ENCODE measurements at regions not wholly inside any gene's neighbourhood (a gene's known extent, or its start where the extent isn't known, plus 50 kb on each side); places are given as distances from the start of the nearest gene placed in this dataset.

GRCh38 chr4:30821275-30821674 is 101.1 kb downstream of the PCDH7 start:
- no peaks in the 10 kb centered on the region for H3K36me3 ChIP-seq (ENCODE audit: insufficient read depth, low read length)
- H3K4me1 ChIP-seq (ENCODE audit: insufficient read depth, low read length, poor library complexity, severe bottlenecking): no peaks in the 10 kb centered on the region
- H3K4me3 ChIP-seq (ENCODE audit: low read depth, low read length, poor library complexity, severe bottlenecking): no peak overlapping the region
- no peaks in the 10 kb centered on the region for H3K9me3 ChIP-seq (ENCODE audit: low read length)
- intact Hi-C loops (cut with micrococcal nuclease; ENCODE audit: unreplicated experiment): no loop called here
- DNase-seq (ENCODE audit: low spot score): no peak
- no TSS peak for BruUV-seq (replicated peaks)
- no peak overlapping the region for H2AFZ ChIP-seq (ENCODE audit: low read length)
- H3K79me2 ChIP-seq (ENCODE audit: insufficient read depth, low read depth, low read length): no peaks in the 10 kb centered on the region
- no peak for TF ChIP-seq CTCF (conservative IDR thresholded peaks at IDR 0.05; ENCODE audit: low read length)
- no peak for TF ChIP-seq EZH2phosphoT487 (IDR thresholded peaks at IDR 0.05; ENCODE audit: borderline replicate concordance, low read depth, low read length)
- H3K4me2 ChIP-seq (ENCODE audit: low read length): no peak overlapping the region
- ChIA-PET POLR2A (no interaction called here), CTCF (ENCODE audit: unreplicated experiment) (no interaction called here)
- H4K20me1 ChIP-seq (ENCODE audit: insufficient read depth, low read length): no peaks in the 10 kb centered on the region
- H3K9me2 ChIP-seq (ENCODE audit: insufficient read depth, low read length): no peaks in the 10 kb centered on the region
- no peak overlapping the region for H3K27ac ChIP-seq (ENCODE audit: low read depth, low read length, poor library complexity, severe bottlenecking)

DNA sequence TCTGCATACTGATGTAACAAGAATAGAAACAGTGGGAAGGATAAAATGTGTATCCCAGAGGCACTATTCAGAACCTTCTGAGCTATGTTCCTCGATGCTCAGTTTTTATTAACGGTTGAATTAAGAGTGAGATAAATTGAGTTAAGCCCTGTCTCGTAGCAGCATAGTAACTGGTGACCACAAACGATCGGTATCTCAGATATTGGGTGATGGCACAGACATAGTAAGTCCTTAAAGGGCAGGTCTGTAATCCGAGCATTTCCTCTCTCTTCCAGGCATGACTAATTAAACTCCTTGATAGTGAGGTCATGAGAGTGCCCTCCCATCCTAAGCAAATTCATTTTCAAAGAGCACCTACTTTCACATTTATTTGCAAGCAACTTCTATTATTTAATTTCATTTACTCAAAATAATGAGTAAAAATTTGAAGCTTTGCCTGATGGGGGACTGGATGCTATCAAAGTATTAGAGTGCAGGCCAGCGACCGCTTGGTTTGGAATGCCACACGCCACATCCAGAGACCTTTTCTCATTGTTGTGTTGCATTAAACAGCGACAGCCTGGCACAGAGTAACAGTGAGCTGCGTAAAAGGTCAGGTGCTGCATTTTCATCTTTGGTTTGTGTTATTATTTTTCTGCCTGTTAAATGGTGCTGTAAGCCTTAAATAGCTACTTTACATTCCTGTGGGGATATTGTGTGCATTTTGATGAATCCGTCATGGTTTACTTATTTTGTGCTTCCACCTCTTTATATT is 101.9 kb downstream of the PCDH7 start:
- Histone ChIP-seq H3K9me2 (ENCODE audit: insufficient read depth, low read length) (no peaks in the 10 kb centered on the region), H3K4me1 (ENCODE audit: insufficient read depth, low read length, poor library complexity, severe bottlenecking) (no peaks in the 10 kb centered on the region), H2AFZ (ENCODE audit: low read length) (no peak overlapping the region), H3K4me2 (ENCODE audit: low read length) (no peak overlapping the region), H3K36me3 (ENCODE audit: insufficient read depth, low read length) (no peaks in the 10 kb centered on the region), H3K79me2 (ENCODE audit: insufficient read depth, low read depth, low read length) (no peaks in the 10 kb centered on the region), H4K20me1 (ENCODE audit: insufficient read depth, low read length) (no peaks in the 10 kb centered on the region), H3K9me3 (ENCODE audit: low read length) (no peaks in the 10 kb centered on the region), H3K4me3 (ENCODE audit: low read depth, low read length, poor library complexity, severe bottlenecking) (no peak overlapping the region), H3K27ac (ENCODE audit: low read depth, low read length, poor library complexity, severe bottlenecking) (no peak overlapping the region)
- CTCF ChIA-PET (ENCODE audit: unreplicated experiment): no interaction called here
- no peak for DNase-seq (ENCODE audit: low spot score)
- POLR2A ChIA-PET: interaction anchor here (0.5 kb wide), 1 partner anchor 12 kb away, joined by 3 read pairs; no protein-coding TSS in a partner anchor
- intact Hi-C loops (cut with micrococcal nuclease; ENCODE audit: unreplicated experiment): no loop called here
- no peak for TF ChIP-seq CTCF (conservative IDR thresholded peaks at IDR 0.05; ENCODE audit: low read length)
- no TSS peak for BruUV-seq (replicated peaks)

DNA sequence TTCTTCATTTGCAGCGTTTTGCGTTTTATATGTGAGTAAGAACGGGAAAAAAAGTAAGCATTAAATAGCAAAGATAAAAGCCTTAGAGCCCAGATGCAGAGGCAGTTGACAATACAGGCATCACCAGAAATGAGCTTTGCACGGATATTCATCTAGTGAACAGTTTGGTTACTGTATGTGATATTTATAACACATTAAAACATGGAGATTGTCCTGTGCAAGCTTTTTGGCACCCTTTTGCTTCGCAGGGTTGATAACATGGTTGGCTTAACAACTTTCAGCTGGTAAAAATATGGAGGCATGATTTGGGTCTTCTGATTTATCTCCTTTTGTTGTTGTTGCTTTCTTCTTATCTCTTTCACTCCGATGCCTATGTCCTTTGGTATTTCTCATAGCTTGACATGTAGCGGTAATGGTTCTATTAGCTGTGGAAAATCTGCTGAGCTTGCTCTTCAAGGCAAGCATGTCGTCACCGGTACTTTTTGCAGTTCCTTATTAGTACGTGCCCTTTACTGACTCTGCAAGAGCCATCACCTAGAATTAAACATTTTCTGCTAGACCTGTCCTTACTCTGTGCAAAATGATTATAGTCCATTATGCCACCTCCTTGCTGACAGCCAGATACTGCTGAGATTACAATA is 102.9 kb downstream of the PCDH7 start:
- H3K4me3 ChIP-seq (ENCODE audit: low read depth, low read length, poor library complexity, severe bottlenecking): no peak overlapping the region
- intact Hi-C loops (cut with micrococcal nuclease; ENCODE audit: unreplicated experiment): no loop called here
- no peak for TF ChIP-seq EZH2phosphoT487 (IDR thresholded peaks at IDR 0.05; ENCODE audit: borderline replicate concordance, low read depth, low read length)
- TF ChIP-seq CTCF (conservative IDR thresholded peaks at IDR 0.05; ENCODE audit: low read length): no peak
- H4K20me1 ChIP-seq (ENCODE audit: insufficient read depth, low read length): no peaks in the 10 kb centered on the region
- no peaks in the 10 kb centered on the region for H3K4me1 ChIP-seq (ENCODE audit: insufficient read depth, low read length, poor library complexity, severe bottlenecking)
- POLR2A ChIA-PET: interaction anchor here (0.5 kb wide), 1 partner anchor 901 kb away, joined by 3 read pairs; no protein-coding TSS in a partner anchor
- no peaks in the 10 kb centered on the region for H3K79me2 ChIP-seq (ENCODE audit: insufficient read depth, low read depth, low read length)
- no peaks in the 10 kb centered on the region for H3K36me3 ChIP-seq (ENCODE audit: insufficient read depth, low read length)
- CTCF ChIA-PET (ENCODE audit: unreplicated experiment): no interaction called here
- no peaks in the 10 kb centered on the region for H3K9me3 ChIP-seq (ENCODE audit: low read length)
- no peak overlapping the region for H3K27ac ChIP-seq (ENCODE audit: low read depth, low read length, poor library complexity, severe bottlenecking)
- H3K9me2 ChIP-seq (ENCODE audit: insufficient read depth, low read length): no peaks in the 10 kb centered on the region
- no peak for DNase-seq (ENCODE audit: low spot score)
- H3K4me2 ChIP-seq (ENCODE audit: low read length): no peak overlapping the region
- BruUV-seq (replicated peaks): no TSS peak
- no peak overlapping the region for H2AFZ ChIP-seq (ENCODE audit: low read length)
